ENCODE measurements at regions not wholly inside any gene's neighbourhood (a gene's known extent, or its start where the extent isn't known, plus 50 kb on each side); places are given as distances from the start of the nearest gene placed in this dataset.

DNA sequence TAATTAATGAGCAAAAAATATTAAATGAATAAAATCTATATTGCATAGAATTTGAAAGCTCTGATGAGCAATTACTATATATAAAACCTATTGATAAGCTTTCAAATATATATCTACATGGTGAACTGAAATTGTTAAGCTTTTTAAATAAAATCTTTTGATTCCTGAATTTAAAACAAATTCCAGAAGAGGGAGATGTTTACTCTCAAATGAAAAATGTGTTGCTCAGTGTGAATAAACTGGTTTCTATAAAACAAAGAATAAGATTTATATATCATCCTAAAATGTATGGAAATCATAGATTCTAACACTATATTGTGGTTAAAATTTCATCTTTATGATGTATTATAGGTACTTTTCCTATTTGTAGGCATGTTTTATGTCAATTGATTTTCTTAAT, 171.5 kb upstream of the SLITRK6 start:
- Histone ChIP-seq H3K36me3 (replicated peaks in 1 of 2; ENCODE audit: control insufficient read depth in 1 of 2, insufficient read depth in 2 of 2, low read length in 2 of 2) (no peaks in the 10 kb centered on the region), H2AFZ (ENCODE audit: low read length) (no peak overlapping the region), H3K4me1 (ENCODE audit: insufficient read depth, low read length) (no peaks in the 10 kb centered on the region), H3K4me3 (replicated peaks in 1 of 3; ENCODE audit: insufficient read depth in 1 of 3, low read depth in 2 of 3, low read length in 3 of 3) (no peak overlapping the region), H3K79me2 (ENCODE audit: insufficient read depth, low read length) (no peaks in the 10 kb centered on the region), H4K20me1 (ENCODE audit: insufficient read depth, low read length) (no peaks in the 10 kb centered on the region), H3K9me3 (ENCODE audit: low read length) (no peaks in the 10 kb centered on the region), H3K27ac (ENCODE audit: extremely low read length, insufficient read depth, low read length) (no peak overlapping the region), H3K27me3 (ENCODE audit: control insufficient read depth in 1 of 2, insufficient read depth in 2 of 2, low read length in 2 of 2) (no peaks in the 10 kb centered on the region; a peak in 1 of 5 replicates), H3K9ac (ENCODE audit: insufficient read depth, low read depth, low read length) (no peak overlapping the region), H3K4me2 (ENCODE audit: low read depth, low read length) (no peak overlapping the region)
- no peak for TF ChIP-seq RXRB (CRISPR knock-in tag; IDR thresholded peaks at IDR 0.05; ENCODE audit: borderline replicate concordance)
- TF ChIP-seq FOXO4 (CRISPR knock-in tag; conservative IDR thresholded peaks at IDR 0.05): no peak
- no peak for TF ChIP-seq PAXIP1 (CRISPR knock-in tag; conservative IDR thresholded peaks at IDR 0.05)
- TF ChIP-seq ZBTB20 (CRISPR knock-in tag; IDR thresholded peaks at IDR 0.05; ENCODE audit: borderline replicate concordance, low read depth): no peak
- no peak for TF ChIP-seq ZNF468 (CRISPR knock-in tag; IDR thresholded peaks at IDR 0.05)
- TF ChIP-seq ZNF550 (CRISPR knock-in tag; IDR thresholded peaks at IDR 0.05; ENCODE audit: borderline replicate concordance): no peak
- TF ChIP-seq ZNF350 (CRISPR knock-in tag; IDR thresholded peaks at IDR 0.05; ENCODE audit: borderline replicate concordance, low read depth): no peak
- no peak for TF ChIP-seq FOXM1 (CRISPR knock-in tag; IDR thresholded peaks at IDR 0.05)
- no peak for TF ChIP-seq ZBTB7B (CRISPR knock-in tag; IDR thresholded peaks at IDR 0.05)
- TF ChIP-seq SIN3B (IDR thresholded peaks at IDR 0.05; ENCODE audit: low read length): no peak
- no peak for TF ChIP-seq ZNF503 (CRISPR knock-in tag; IDR thresholded peaks at IDR 0.05)
- no peak for TF ChIP-seq TCF7 (IDR thresholded peaks at IDR 0.05; ENCODE audit: low read depth)
- no peak for TF ChIP-seq KDM3A (CRISPR knock-in tag; IDR thresholded peaks at IDR 0.05; ENCODE audit: low read depth)
- TF ChIP-seq YY1 (IDR thresholded peaks at IDR 0.05; ENCODE audit: insufficient read depth, insufficient replicate concordance, low read depth, low read length): no peak
- TF ChIP-seq HHEX (CRISPR knock-in tag; IDR thresholded peaks at IDR 0.05): no peak
- no peak for TF ChIP-seq JDP2 (CRISPR knock-in tag; IDR thresholded peaks at IDR 0.05; ENCODE audit: borderline replicate concordance)
- TF ChIP-seq HDAC2 (CRISPR knock-in tag; IDR thresholded peaks at IDR 0.05): no peak
- TF ChIP-seq ARNT (IDR thresholded peaks at IDR 0.05): no peak
- TF ChIP-seq, protein P1, sequence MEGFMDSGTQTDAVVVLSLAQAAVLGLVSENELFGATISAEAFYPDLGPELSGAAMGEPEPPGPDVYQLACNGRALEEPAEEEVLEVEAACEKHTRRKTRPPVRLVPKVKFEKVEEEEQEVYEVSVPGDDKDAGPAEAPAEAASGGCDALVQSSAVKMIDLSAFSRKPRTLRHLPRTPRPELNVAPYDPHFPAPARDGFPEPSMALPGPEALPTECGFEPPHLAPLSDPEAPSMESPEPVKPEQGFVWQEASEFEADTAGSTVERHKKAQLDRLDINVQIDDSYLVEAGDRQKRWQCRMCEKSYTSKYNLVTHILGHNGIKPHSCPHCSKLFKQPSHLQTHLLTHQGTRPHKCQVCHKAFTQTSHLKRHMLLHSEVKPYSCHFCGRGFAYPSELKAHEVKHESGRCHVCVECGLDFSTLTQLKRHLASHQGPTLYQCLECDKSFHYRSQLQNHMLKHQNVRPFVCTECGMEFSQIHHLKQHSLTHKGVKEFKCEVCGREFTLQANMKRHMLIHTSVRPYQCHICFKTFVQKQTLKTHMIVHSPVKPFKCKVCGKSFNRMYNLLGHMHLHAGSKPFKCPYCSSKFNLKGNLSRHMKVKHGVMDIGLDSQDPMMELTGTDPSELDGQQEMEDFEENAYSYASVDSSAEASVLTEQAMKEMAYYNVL (CRISPR knock-in tag; IDR thresholded peaks at IDR 0.05; ENCODE audit: borderline replicate concordance): no peak
- no TSS peak for BruUV-seq (replicated peaks)
- intact Hi-C loops (cut with micrococcal nuclease; ENCODE audit: unreplicated experiment): no loop called here
- CTCF ChIA-PET (ENCODE audit: low intra/inter-chr PET ratio, low total read pairs): no interaction called here
- POLR2A ChIA-PET: no interaction called here
- ATAC-seq (no peak), DNase-seq (ENCODE audit: low spot score) (no peak), FAIRE-seq (no peak)
- in situ Hi-C loops (cut with HindIII; ENCODE audit: extremely low pct_ligation_motif_present, low pct_unique_long_range_greater_than_20kb): no loop called here

Measured in HepG2 (cell line).